Fibroblast of gingiva (primary cell): ENCODE measurements at regions not wholly inside any gene's neighbourhood (a gene's known extent, or its start where the extent isn't known, plus 50 kb on each side); places are given as distances from the start of the nearest gene placed in this dataset.
"Not testable (repeated sequence)": the region's sequence is repeated elsewhere in the genome, so short reads cannot be mapped to it uniquely, and the experiment has no call there.

ENCODE experiments used
- DNase-seq: peaks from one replicate; pipeline ENCODE4 v3.0.0-alpha.2; 2011; ENCODE audit warnings: low read depth

- DNase-seq: peak; percentile 83
Measured at GRCh38 chr7:104956753-104957450, 57.1 kb upstream of the KMT2E start.

- peak; percentile 35 for DNase-seq
Measured at GRCh38 chr7:104958371-104958865, 55.6 kb upstream of the KMT2E start.

- not testable (repeated sequence) for DNase-seq
Measured at GRCh38 chr7:104959483-104959882, 54.5 kb upstream of the KMT2E start.

GRCh38 chr7:104960741-104961448 lies 53.1 kb upstream of the KMT2E start:
- DNase-seq: peak; percentile 66

GRCh38 chr7:104961821-104962220 lies 52.2 kb upstream of the KMT2E start:
- DNase-seq: no peak

DNA sequence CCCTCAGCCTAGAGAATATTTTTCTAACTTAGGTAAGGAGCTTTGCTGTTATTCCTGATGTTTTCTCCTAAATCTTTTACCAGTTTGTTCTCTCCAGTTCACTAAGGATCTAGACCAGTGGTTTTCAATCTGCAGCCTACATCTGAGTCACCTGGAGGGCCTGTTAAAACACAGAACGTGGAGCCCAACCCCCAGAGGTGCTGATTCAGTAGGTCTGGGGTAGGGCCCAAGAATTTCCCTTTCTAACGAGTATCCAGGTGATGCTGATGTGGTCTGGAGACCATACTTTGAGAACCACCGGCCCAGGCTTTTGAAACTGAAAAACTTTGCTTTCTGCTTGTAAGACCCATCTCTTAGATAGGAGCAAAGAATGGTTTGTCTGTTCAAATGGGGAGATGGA lies 51.2 kb upstream of the KMT2E start:
- no peak for DNase-seq

GRCh38 chr7:104963378-104963990 lies 50.5 kb upstream of the KMT2E start:
- DNase-seq: no peak

DNA sequence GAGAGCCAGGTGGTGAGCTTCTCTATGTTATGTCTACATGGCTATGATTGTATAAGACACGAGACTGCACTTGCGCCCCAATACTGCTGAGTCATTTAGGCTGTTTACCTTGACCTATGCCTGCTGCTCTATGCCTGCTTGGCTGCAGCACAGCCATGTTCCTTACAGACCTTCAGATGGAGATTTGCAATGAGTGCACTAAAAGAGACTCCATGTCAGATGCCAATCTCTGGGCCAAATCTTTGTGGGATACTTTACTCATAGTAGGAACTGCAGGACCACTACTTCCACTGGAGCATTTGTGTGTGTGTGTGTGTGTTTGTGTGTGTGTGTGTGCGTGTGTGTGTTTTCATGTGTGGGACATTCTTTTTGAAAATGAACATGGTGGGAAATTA lies 50.0 kb upstream of the KMT2E start:
- DNase-seq: no peak
